GM21717 (cell line): ENCODE measurements at regions not wholly inside any gene's neighbourhood (a gene's known extent, or its start where the extent isn't known, plus 50 kb on each side); places are given as distances from the start of the nearest gene placed in this dataset.
"Not testable (repeated sequence)": the region's sequence is repeated elsewhere in the genome, so short reads cannot be mapped to it uniquely, and the experiment has no call there.

Experiments used
- ATAC-seq: cut with Tn5 transposase; IDR thresholded peaks from one replicate; pipeline ENCODE4 v1.9.1; 2021; ENCODE audit warnings: mild to moderate bottlenecking, moderate library complexity; ENCODE audit not compliant: unreplicated experiment

- no peak for ATAC-seq
Observed at GRCh38 chr15:60130821-60131220, 126.7 kb downstream of the FOXB1 start.

GRCh38 chr15:60134609-60135008, 130.5 kb downstream of the FOXB1 start:
- no peak for ATAC-seq

- ATAC-seq: no peak
Observed at GRCh38 chr15:60135961-60136360, 131.8 kb downstream of the FOXB1 start.

DNA sequence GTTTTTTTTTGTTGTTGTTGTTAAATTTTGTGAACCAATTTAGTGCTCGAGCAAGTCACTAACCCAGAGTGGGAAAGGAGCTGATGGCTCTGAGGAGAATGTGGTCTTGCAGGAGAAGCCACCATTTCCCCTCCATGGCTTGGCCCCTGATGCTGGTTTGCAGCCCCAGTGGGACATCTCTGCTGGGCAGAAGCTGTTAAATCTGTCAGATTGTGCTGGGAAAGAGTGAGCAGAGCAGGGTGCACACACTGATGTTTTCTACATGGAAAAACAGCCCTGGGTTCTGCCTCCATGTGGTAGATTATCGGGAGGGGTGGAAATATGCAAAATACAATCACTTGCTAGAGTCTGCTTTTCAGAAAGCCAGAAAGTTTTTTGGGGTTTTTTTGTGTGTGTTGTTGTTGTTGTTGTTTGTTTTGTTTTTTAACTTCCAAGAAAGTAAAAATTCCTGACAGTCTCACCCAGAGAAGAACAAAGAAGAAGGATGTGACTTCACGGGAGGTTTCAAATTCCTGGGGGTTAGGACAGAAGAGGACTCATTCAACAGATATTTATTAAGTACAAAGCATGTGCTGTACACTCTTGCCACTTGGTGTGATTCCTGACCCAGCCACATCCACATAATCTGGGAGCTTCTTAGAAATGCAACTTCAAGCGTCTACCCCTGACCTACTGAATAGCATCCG, 133.7 kb downstream of the FOXB1 start:
- ATAC-seq: no peak

DNA sequence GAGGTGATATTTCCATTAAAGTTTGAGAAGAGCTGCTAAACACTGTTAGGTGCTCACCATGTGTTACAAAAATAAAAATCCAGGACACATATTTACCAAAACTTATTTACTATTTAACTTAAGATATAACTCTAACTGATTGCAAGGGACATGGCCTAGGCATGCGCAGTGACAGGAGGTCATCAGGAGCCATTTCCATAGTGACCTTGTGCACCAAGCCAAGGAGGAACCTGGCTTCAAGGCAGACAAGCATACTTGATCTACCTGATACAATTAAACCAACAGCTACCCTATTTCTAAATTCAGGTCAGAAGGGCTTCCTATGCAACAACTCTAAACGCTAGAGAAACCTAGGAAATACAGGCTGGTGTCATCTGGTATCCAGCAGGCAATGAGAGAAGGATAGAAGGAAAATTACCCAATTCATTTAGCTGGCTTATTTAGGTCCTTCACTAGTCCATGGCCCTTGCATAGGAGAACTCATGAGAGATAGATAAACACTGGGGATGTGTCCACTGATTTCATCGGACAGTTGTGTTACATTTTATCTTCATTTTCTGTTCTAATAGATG, 134.4 kb downstream of the FOXB1 start:
- no peak for ATAC-seq

DNA sequence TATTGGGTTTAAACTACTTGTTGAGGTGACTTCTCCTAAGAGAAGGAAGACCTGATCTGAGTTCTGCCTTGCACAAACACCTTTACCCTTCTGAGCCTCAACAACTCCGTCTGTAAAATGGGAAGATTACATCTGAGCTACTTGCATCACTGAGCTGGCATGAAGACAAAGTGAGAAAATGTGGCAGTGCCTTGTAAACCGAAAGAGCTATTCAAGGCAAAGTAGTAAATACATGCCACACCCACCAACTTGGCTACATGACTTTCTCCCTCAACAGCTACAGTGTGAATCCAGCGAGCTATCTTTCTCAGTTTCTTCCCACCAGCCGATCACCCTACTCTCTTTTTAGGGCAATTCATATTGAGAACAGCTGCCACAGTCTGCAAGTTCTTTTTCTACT, 148.3 kb downstream of the FOXB1 start:
- ATAC-seq: no peak

GRCh38 chr15:60154764-60155325, 150.7 kb downstream of the FOXB1 start:
- no peak for ATAC-seq

- no peak for ATAC-seq
Observed at GRCh38 chr15:60155661-60156060, 151.6 kb downstream of the FOXB1 start.

DNA sequence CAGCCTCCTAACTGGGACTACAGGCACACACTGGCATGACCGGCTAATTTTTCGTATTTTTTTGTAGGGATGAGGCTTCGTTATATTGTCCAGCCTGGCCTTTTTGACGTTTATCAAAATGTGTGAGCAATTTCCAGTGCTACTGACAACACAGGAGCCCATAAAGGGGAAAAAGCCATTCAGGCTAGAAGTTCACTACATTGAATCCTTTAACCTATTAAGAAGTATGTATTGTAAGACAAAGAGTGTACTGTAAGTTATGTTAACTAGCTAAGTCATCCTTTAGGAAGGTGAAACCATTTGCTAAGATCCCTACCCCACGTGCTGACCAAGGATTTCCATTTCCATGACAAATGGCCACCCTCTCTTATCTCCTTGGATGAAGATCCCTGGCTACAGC, 156.8 kb downstream of the FOXB1 start:
- ATAC-seq: no peak

DNA sequence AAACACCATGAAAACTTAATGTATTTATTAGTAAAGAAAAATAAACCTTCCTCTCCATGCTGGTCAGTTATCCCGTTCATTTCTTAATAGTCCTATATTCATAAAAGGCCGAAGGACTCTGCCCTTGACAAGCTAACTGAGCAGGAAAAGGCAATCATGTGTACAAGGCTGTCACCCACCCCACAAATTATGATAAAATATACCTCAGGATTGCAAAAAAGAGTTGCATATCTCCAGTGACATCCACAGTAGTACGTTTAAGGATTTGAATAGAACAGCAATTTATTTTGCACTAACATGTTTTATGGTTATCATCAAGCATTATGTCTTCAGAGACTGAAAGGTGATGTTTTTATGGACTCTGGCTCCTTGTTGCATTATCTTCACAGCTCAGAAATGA, 157.6 kb downstream of the FOXB1 start:
- no peak for ATAC-seq

GRCh38 chr15:60162251-60162967, 158.3 kb downstream of the FOXB1 start:
- no peak for ATAC-seq

DNA sequence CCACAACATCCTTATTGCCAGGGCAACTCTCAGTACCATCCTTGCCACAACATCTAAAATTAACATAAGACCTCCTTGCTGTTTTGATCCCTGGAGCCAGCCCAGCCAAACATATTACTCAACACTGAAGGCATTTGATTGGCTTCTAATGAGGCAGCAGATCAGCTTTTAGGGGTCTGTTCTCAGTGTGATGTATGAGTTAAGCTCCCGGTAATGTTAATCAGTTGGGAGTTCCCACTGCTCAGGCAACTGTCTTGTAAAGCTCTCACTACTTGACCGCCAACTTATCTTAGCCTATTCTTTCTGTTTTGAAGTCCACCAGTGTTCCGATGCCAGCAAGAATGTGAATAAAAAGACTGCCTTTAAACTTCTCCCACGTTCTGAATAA, 158.9 kb downstream of the FOXB1 start:
- ATAC-seq: no peak

DNA sequence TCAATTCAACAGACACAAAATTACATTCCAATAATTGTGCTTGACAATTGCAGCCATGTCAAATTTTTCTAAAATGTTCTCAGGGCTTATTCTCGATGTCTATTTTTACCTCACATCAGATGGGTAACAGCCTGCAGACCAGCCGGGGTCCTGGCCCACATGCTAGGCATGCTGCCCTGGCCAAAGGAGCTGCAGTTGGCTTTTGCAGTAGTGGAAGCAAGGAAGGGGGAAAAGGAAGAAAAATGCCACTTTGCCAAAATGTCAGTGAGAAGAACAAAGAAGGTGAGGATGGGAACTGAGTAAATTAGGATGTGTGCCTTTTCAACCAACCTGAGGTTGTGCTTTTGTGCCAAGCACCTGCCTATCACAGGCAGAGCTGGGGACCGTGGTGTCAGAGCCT, 161.0 kb downstream of the FOXB1 start:
- ATAC-seq: no peak

- no peak for ATAC-seq
Observed at GRCh38 chr15:60172143-60172542, 168.0 kb downstream of the FOXB1 start.

DNA sequence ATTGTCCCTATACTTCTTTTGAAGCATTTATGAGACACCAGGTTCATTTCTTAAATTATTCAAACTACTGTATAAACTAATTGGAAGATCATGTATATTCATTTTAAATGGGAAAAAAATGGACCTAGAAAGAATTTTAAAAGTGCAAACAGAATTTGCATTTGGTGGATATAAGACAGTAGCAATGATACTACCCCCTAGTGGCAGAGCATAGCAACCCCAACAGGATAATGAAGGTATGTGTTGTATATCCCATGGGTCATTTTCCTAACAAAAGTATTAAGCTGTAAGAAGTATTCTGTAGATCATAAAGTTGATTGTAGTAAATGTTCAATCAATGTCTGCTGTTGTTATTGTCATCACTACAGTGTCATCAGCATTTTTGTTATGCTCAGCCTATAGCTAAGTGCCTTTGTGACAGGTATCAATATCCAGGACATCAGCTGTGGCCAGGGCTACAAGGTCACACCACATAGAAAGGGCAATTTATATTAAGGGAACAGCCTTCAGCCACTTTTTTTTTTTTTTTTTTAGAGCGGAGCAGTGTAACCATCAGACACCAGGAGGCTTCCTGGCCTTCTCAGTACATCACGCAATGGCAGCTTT, 175.8 kb downstream of the FOXB1 start:
- ATAC-seq: no peak

GRCh38 chr15:60181957-60182356, 177.8 kb downstream of the FOXB1 start:
- ATAC-seq: not testable (repeated sequence)

- no peak for ATAC-seq
Observed at GRCh38 chr15:60183366-60183765, 179.3 kb downstream of the FOXB1 start.

DNA sequence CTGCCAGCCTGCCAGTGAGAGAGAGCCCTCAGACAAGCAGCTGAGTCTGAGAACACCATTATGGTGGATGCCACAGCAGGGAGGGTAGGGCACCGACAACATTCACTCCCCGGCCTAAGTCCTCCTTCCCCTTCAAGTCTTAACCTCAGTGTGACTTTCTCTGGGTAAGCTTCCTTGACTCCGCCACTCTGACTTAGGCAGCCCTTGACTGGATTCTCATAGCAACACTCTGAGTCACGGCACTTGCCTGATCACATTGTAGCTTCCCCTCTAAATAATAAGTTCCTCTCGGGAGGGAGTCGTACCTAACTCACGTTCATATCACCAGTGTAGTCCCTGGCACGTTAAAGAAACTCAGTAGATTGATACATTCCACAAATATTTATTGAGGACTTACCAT, 180.5 kb downstream of the FOXB1 start:
- no peak for ATAC-seq

DNA sequence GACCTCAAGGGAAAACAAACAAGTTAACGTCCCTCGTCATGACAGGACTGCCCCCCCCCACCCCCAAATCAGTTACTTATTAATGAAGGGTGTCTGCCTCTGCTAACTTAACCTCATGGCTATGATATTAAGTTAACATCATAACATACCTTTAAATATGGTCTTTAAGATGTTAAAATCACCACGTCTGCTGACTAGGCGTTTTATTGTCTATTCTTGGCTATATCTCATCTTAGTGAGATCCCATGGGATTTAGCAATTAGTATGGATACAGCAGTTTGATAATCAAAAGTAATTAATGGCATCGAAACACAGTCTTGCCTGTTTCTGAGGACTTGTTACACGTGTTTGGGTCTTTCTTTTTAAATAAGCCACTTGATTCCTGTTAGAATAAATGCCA, 186.9 kb downstream of the FOXB1 start:
- no peak for ATAC-seq

GRCh38 chr15:60191821-60192220, 187.7 kb downstream of the FOXB1 start:
- ATAC-seq: no peak

- no peak for ATAC-seq
Observed at GRCh38 chr15:60195611-60196010, 191.5 kb downstream of the FOXB1 start.
